ENCODE measurements at regions not wholly inside any gene's neighbourhood (a gene's known extent, or its start where the extent isn't known, plus 50 kb on each side); places are given as distances from the start of the nearest gene placed in this dataset.

- no peak for FAIRE-seq
- H3K36me3 ChIP-seq (ENCODE audit: control insufficient read depth, insufficient read depth, low read length), result no peaks in the 10 kb centered on the region
- ChIA-PET CTCF (ENCODE audit: low intra/inter-chr PET ratio) (no interaction called here), POLR2A (no interaction called here)
- no peaks in the 10 kb centered on the region for H3K27me3 ChIP-seq (ENCODE audit: control insufficient read depth in 2 of 2, insufficient read depth in 2 of 2, low read length in 2 of 2)
- intact Hi-C loops (cut with micrococcal nuclease) (no loop called here), in situ Hi-C loops (cut with MboI) (no loop called here)
- peaks cover 3% of the 10 kb centered on the region; the same call in 1 of the 2 replicates for H3K9me3 ChIP-seq (replicated peaks; ENCODE audit: control insufficient read depth, insufficient read depth, low read depth, low read length)
- no TSS peak for BruUV-seq (replicated peaks)
- H4K20me1 ChIP-seq (replicated peaks; ENCODE audit: control insufficient read depth, insufficient read depth, low read length), result no peaks in the 10 kb centered on the region
- 3% methylated on average over 3 of the region's 3 CpGs for WGBS (ENCODE audit: insufficient coverage, low coverage, missing lambda C conversion rate)
- no peaks in the 10 kb centered on the region for H3K79me2 ChIP-seq (ENCODE audit: control insufficient read depth, insufficient read depth, low read length)
- H3K4me3 ChIP-seq, result no peak overlapping the region
- no peak overlapping the region for H3K9ac ChIP-seq (ENCODE audit: insufficient read depth in 1 of 2, low read depth in 2 of 2, low read length in 2 of 2)
- no peaks in the 10 kb centered on the region for H3K4me1 ChIP-seq (replicated peaks in 1 of 2; ENCODE audit: control insufficient read depth in 2 of 2, insufficient read depth in 2 of 2, low read length in 2 of 2)
- H2AFZ ChIP-seq (ENCODE audit: low read depth, low read length), result no peak overlapping the region
- H3K27ac ChIP-seq (ENCODE audit: extremely low read depth, low read depth, low read length), result no peak overlapping the region
- TF ChIP-seq RBM15 (IDR thresholded peaks at IDR 0.05; ENCODE audit: insufficient read depth, low read length), result no peak
- TF ChIP-seq ZNF830 (CRISPR knock-in tag; IDR thresholded peaks at IDR 0.05), result no peak
- TF ChIP-seq ETS2 (tag; IDR thresholded peaks at IDR 0.05; ENCODE audit: borderline replicate concordance, poor library complexity, severe bottlenecking), result no peak
- TF ChIP-seq SMAD3 (CRISPR knock-in tag; conservative IDR thresholded peaks at IDR 0.05), result no peak
- no peak for TF ChIP-seq MEIS2 (IDR thresholded peaks at IDR 0.05; ENCODE audit: partially characterized antibody)
- TF ChIP-seq SIN3A (IDR thresholded peaks at IDR 0.05; ENCODE audit: borderline replicate concordance in 2 of 2, control insufficient read depth in 1 of 2, low read depth in 2 of 2, low read length in 2 of 2), result no peak
- no peak for TF ChIP-seq HMG20B (CRISPR knock-in tag; IDR thresholded peaks at IDR 0.05)
- no peak for TF ChIP-seq BCL6 (CRISPR knock-in tag; IDR thresholded peaks at IDR 0.05)
- no peak for TF ChIP-seq POLR2H (tag; IDR thresholded peaks at IDR 0.05; ENCODE audit: low read depth)
- TF ChIP-seq ZNF518B (CRISPR knock-in tag; IDR thresholded peaks at IDR 0.05), result no peak
- TF ChIP-seq ASH1L (IDR thresholded peaks at IDR 0.05; ENCODE audit: borderline replicate concordance, low read depth, partially characterized antibody), result no peak
- no peak for TF ChIP-seq NUFIP1 (IDR thresholded peaks at IDR 0.05; ENCODE audit: partially characterized antibody)
- TF ChIP-seq EP400 (IDR thresholded peaks at IDR 0.05), result no peak
- TF ChIP-seq ZNF316 (IDR thresholded peaks at IDR 0.05), result no peak
- no peak for TF ChIP-seq IRF2 (CRISPR knock-in tag; IDR thresholded peaks at IDR 0.05)
- ATAC-seq, result no peak
- no peak overlapping the region for H3K4me2 ChIP-seq (ENCODE audit: insufficient read depth, low read length)
- no peak for DNase-seq (ENCODE audit: extremely low read depth in 1 of 4, low spot score in 3 of 4)
- H3K9me1 ChIP-seq (ENCODE audit: control insufficient read depth, insufficient read depth, low read length), result no peaks in the 10 kb centered on the region
Observed at GRCh38 chr3:1774597-1774996, 324.1 kb upstream of the CNTN4 start.
